Spinal cord (tissue), 9 donors: ENCODE measurements at regions not wholly inside any gene's neighbourhood (a gene's known extent, or its start where the extent isn't known, plus 50 kb on each side); places are given as distances from the start of the nearest gene placed in this dataset.
"Not testable (repeated sequence)": the region's sequence is repeated elsewhere in the genome, so short reads cannot be mapped to it uniquely, and the experiment has no call there.

Experiments used
- DNase-seq, 6 donors: peaks; one replicate each; pipeline versions ENCODE4 v3.0.0 to v3.0.0-alpha.2; 2013 to 2015; ENCODE audit warnings: low spot score in 6 of 6, low read depth in 4 of 6
- H3K27ac ChIP-seq: one replicate; pipeline ENCODE4 v1.5.1; 2013; ENCODE audit warnings: low read depth, low read length, control low read depth
- H3K27me3 ChIP-seq: one replicate; pipeline ENCODE4 v1.6.1; 2013; ENCODE audit warnings: low read length; ENCODE audit not compliant: control insufficient read depth, insufficient read depth
- H3K36me3 ChIP-seq: one replicate; pipeline ENCODE4 v1.6.1; 2013; ENCODE audit warnings: low read length; ENCODE audit not compliant: control insufficient read depth, insufficient read depth
- H3K4me1 ChIP-seq: one replicate; pipeline ENCODE4 v1.6.1; 2013; ENCODE audit warnings: low read length; ENCODE audit not compliant: control insufficient read depth, insufficient read depth
- H3K4me3 ChIP-seq: one replicate; pipeline ENCODE4 v1.5.1; 2013; ENCODE audit warnings: low read depth, low read length, control low read depth
- H3K9me3 ChIP-seq: one replicate; pipeline ENCODE4 v1.6.1; 2013; ENCODE audit warnings: low read length; ENCODE audit not compliant: control insufficient read depth, insufficient read depth
- WGBS: methylation state at CpG from one replicate; pipeline ENCODE4 v1.1.5; 2013; ENCODE audit warnings: missing lambda C conversion rate; ENCODE audit not compliant: insufficient coverage; 5-methylcytosine and 5-hydroxymethylcytosine counted together
- donor health status: healthy.

DNA sequence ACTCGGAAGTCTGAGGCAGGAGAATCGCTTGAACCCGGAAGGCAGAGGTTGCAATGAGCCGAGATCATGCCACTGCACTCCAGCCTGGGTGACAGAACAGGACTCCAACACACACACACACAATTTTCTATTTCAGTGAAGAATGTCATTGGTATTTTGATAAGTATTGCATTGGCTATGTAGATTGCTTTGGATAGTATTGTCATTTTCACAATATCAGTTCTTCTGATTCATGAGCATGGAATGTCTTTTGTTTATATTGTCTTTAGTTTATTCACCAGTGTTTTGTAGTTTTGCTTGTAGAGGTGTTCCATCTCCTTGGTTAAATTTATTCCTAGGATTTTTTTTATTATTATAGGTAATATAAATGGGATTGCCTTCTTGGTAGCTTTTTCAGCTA, 693.4 kb upstream of the SYT4 start:
- Histone ChIP-seq H3K27ac (no peak overlapping the region), H3K4me1 (no peaks in the 10 kb centered on the region), H3K36me3 (no peaks in the 10 kb centered on the region), H3K27me3 (no peaks in the 10 kb centered on the region), H3K4me3 (no peak overlapping the region), H3K9me3 (no peaks in the 10 kb centered on the region)
- WGBS: no CpG with 5 or more reads among the region's 4 CpGs
- DNase-seq: no peak

DNA sequence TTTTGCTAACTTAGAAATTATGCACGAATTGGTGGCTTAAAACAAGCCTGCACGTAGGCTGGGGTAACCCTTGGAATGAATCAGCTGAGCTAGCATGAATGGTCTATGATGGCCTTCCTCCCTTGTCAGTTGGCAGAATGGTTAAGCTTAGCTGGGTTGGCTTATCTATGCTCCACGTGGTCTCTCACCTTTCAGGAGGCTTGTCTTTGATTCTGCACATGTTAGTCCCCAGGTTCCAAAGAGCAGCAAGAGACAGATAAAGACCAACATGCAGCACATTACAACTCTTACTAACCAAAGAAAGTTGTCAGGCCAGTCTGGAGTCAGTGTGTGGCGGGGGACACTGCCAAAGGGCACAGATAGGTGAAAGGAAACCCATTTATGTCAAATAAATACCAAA, 700.9 kb upstream of the SYT4 start:
- no peak for DNase-seq
- no peaks in the 10 kb centered on the region for H3K36me3 ChIP-seq
- H3K4me3 ChIP-seq: no peak overlapping the region
- H3K9me3 ChIP-seq: no peaks in the 10 kb centered on the region
- no peaks in the 10 kb centered on the region for H3K4me1 ChIP-seq
- WGBS: 86% methylated on average over 1 of the region's 4 CpGs
- no peaks in the 10 kb centered on the region for H3K27me3 ChIP-seq
- H3K27ac ChIP-seq: no peak overlapping the region

DNA sequence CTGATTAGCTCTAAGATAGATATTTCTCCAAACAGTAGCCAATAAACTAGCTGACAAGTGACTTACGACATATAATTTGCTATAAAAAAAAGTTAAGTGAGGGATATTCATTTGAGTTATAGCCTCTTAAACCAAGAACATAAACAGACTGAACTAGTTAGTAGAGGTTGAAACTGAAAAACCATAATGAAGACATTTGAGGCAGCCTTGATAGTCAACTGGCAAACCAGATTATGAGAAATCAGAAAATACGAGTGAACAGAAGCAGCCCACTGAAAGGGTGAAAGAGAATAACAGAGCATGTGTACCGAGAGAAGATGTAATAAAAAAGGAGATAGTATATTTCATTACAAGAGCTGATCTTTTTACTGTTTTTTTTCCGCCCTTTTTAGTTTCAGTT, 698.1 kb upstream of the SETBP1 start:
- no peaks in the 10 kb centered on the region for H3K36me3 ChIP-seq
- H3K4me1 ChIP-seq: no peaks in the 10 kb centered on the region
- no peak for DNase-seq
- H3K9me3 ChIP-seq: peaks cover 1% of the 10 kb centered on the region
- no peak overlapping the region for H3K27ac ChIP-seq
- H3K4me3 ChIP-seq: no peak overlapping the region
- WGBS: no CpG with 5 or more reads among the region's 4 CpGs
- no peaks in the 10 kb centered on the region for H3K27me3 ChIP-seq

DNA sequence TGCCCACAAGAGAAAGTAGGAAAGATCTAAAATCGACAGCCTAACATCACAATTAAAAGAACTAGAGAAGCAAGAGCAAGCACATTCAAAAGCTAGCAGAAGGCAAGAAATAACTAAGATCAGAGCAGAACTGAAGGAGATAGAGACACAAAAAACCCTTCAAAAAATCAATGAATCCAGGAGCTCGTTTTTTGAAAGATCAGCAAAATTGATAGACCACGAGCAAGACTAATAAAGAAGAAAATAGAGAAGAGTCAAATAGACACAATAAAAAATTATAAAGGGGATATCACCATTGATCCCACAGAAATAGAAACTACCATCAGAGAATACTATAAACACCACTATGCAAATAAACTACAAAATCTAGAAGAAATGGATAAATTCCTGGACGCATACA, 693.6 kb upstream of the SETBP1 start:
- not testable (repeated sequence) for DNase-seq, H3K4me3 ChIP-seq, H3K36me3 ChIP-seq, H3K27ac ChIP-seq, H3K9me3 ChIP-seq, H3K27me3 ChIP-seq, H3K4me1 ChIP-seq
- no CpG with 5 or more reads among the region's 4 CpGs for WGBS

DNA sequence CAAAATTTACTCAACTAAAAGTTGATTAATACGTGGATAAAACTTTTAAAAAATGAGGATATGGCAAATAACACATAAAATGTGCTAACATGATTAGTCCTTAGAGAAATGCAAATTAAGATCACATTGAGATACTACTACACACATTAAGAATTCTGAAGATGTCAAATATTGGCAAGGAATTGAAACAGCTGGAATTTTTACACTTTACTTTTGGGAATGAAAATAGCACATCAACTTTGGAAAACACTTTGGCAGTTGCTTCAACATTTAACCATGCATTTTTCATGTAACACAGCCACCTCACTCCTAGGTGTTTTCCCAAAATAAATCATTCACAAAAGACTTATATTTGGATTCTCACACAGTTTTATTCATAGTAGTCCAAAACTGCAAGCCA, 687.9 kb upstream of the SETBP1 start:
- Histone ChIP-seq H3K36me3 (no peaks in the 10 kb centered on the region), H3K4me1 (no peaks in the 10 kb centered on the region), H3K27ac (no peak overlapping the region), H3K9me3 (no peaks in the 10 kb centered on the region), H3K27me3 (no peaks in the 10 kb centered on the region), H3K4me3 (no peak overlapping the region)
- WGBS: no CpG with 5 or more reads among the region's 1 CpG
- DNase-seq: no peak

DNA sequence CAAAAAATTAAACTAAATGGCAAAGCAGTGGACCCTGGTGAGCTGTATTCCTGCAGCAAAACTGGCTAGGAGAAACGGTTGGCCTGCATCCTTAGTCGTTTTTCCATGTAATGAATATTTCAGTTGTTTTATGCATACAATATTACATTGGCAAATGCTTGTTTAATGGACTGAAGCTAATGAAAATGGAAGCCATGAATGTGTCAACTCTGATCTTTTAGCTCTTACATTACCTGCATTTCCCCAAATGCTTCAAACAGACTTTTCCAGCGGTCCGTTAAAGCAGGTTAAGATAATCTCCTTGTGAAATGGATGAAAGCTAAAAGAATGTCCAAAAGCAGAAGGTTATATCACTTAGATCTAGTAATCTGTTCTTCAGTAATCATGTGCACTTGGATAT, 686.3 kb upstream of the SETBP1 start:
- Histone ChIP-seq H3K27me3 (no peaks in the 10 kb centered on the region), H3K4me3 (no peak overlapping the region), H3K27ac (no peak overlapping the region), H3K36me3 (no peaks in the 10 kb centered on the region), H3K9me3 (no peaks in the 10 kb centered on the region), H3K4me1 (no peaks in the 10 kb centered on the region)
- DNase-seq: peak in 4 of 6 donors; percentile 4 to 78 (median 6)
- no CpG with 5 or more reads among the region's 4 CpGs for WGBS

DNA sequence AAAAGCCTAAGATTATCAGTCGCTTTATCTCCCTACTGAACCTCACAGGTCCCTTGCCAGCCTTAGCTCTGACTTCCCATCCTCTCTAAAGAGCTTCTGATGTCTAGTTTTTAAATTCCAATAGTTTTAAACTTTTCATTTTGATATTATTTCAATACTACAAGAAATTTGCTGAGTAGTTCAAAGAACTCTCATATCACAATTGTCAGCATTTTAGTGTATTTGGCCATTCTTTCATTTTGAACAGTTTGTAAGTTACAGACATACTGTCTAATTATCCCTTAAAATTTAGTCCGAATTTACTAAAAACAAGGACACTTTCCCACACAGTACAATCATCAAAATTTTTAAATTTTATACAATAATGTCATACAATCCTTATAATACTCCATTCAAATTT, 666.8 kb upstream of the SETBP1 start:
- H3K27me3 ChIP-seq: no peaks in the 10 kb centered on the region
- no peak overlapping the region for H3K4me3 ChIP-seq
- no peak overlapping the region for H3K27ac ChIP-seq
- no peaks in the 10 kb centered on the region for H3K4me1 ChIP-seq
- H3K9me3 ChIP-seq: no peaks in the 10 kb centered on the region
- DNase-seq: no peak
- WGBS: no CpG with 5 or more reads among the region's 2 CpGs
- no peaks in the 10 kb centered on the region for H3K36me3 ChIP-seq

DNA sequence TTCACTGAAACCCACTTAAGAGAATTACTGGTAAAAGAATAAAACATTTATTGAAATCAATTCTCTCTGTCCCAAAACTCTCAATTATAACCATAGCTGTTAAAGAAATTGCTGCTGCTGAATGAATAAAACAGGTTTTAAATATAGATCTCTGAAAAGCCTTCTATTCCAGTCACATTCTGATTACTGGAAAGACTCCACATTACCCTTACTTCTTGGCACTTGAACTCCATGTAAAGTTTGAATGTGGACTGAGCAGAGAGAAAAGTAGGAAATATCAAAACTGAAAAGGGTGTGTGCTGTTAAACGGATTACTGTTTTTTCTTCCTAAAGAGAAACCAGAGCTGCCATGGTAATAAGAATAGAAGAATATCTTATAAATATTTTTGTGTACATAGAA, 655.3 kb upstream of the SETBP1 start:
- H3K4me3 ChIP-seq: no peak overlapping the region
- no peaks in the 10 kb centered on the region for H3K27me3 ChIP-seq
- H3K4me1 ChIP-seq: no peaks in the 10 kb centered on the region
- peak in 3 of 6 donors; percentile 8 to 67 (median 20) for DNase-seq
- no CpG with 5 or more reads among the region's 1 CpG for WGBS
- no peak overlapping the region for H3K27ac ChIP-seq
- H3K36me3 ChIP-seq: no peaks in the 10 kb centered on the region
- H3K9me3 ChIP-seq: peaks cover 2% of the 10 kb centered on the region

DNA sequence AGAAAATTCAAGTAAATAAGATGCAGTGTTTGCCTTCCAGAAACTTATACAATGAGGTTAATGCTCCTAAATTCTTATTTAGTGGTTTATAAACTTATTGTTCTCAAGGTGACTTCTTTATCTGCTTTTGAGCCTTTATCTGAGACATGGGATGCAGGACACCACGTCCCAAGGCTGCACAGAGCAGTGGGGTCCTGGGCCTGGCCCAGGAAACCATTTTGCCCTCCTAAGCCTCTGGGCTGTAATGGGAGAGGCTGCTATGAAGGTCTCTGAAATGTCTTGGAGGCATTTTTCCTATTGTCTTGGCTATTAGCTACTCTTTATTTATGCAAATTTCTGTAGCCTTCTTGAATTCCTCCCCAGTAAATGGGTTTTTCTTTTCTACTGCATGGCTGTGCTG, 652.6 kb upstream of the SETBP1 start:
- no peaks in the 10 kb centered on the region for H3K36me3 ChIP-seq
- no peak for DNase-seq
- WGBS: 67% methylated on average over 1 of the region's 1 CpG
- H3K4me3 ChIP-seq: no peak overlapping the region
- H3K9me3 ChIP-seq: peaks cover 2% of the 10 kb centered on the region
- no peaks in the 10 kb centered on the region for H3K27me3 ChIP-seq
- no peak overlapping the region for H3K27ac ChIP-seq
- H3K4me1 ChIP-seq: no peaks in the 10 kb centered on the region

DNA sequence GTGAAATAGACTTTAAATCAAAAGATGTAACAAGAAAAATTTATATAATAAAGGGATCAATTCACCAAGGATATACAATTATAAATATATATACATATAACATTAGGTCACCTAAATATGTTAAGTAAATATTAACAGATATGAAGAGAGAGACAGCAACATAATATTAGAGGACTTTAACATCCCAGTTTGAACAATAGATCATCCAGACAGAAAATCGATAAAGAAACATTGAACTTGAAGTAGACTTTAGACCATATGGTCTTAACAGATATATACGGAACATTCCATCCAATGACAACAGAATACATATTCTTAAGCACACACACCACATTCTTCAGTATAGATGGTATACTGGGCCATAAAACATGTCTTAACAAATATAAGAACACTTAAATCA, 649.6 kb upstream of the SETBP1 start:
- DNase-seq: no peak
- Histone ChIP-seq H3K27me3 (no peaks in the 10 kb centered on the region), H3K4me3 (no peak overlapping the region), H3K36me3 (no peaks in the 10 kb centered on the region), H3K4me1 (no peaks in the 10 kb centered on the region), H3K9me3 (peaks cover 2% of the 10 kb centered on the region), H3K27ac (no peak overlapping the region)
- WGBS: no CpG with 5 or more reads among the region's 2 CpGs
